Testis (tissue), 2 donors: ENCODE measurements at regions not wholly inside any gene's neighbourhood (a gene's known extent, or its start where the extent isn't known, plus 50 kb on each side); places are given as distances from the start of the nearest gene placed in this dataset.
"Not testable (repeated sequence)": the region's sequence is repeated elsewhere in the genome, so short reads cannot be mapped to it uniquely, and the experiment has no call there.

ENCODE experiments used
- DNase-seq: peaks from one replicate; pipeline ENCODE4 v3.0.0-alpha.2; 2019
- H3K27ac ChIP-seq, 2 donors: fragments of 200-600 bp; sonication (generic); one replicate each; pipeline ENCODE4 v1.5.1; 2019
- H3K27me3 ChIP-seq: fragments of 200-600 bp; sonication (generic); one replicate; pipeline ENCODE4 v1.5.1; 2019
- H3K36me3 ChIP-seq: fragments of 200-600 bp; sonication (generic); one replicate; pipeline ENCODE4 v1.5.1; 2017; ENCODE audit warnings: low read depth; ENCODE audit errors: missing control alignments
- H3K4me1 ChIP-seq: fragments of 200-600 bp; sonication (generic); one replicate; pipeline ENCODE4 v1.5.1; 2019
- H3K4me3 ChIP-seq, 2 donors: fragments of 200-600 bp; sonication (generic); one replicate each; pipeline ENCODE4 v1.5.1; 2017 to 2019
- H3K9me3 ChIP-seq: fragments of 200-600 bp; sonication (generic); one replicate; pipeline ENCODE4 v1.5.1; 2017
- CTCF ChIP-seq, 3 experiments: fragments of 450-650 bp in 2 of 3; fragments of 200-600 bp in 1 of 3; sonication (generic) in 1 of 3; IDR thresholded peaks; one replicate each; pipeline ENCODE4 v1.5.1; 2016 to 2019; ENCODE audit warnings: antibody characterized with exemption in 3 of 3, mild to moderate bottlenecking in 2 of 3, moderate library complexity in 1 of 3
- POLR2A ChIP-seq: fragments of 450-650 bp; IDR thresholded peaks from one replicate; pipeline ENCODE4 v1.6.1; 2017; ENCODE audit warnings: antibody characterized with exemption, mild to moderate bottlenecking, moderate library complexity
- WGBS, 2 donors: methylation state at CpG; one replicate each; pipeline ENCODE4 v1.1.5; 2018; 5-methylcytosine and 5-hydroxymethylcytosine counted together
- intact Hi-C: fragments of 100-400 bp; cut with DNase I; formaldehyde crosslinking; loops from one replicate; pipeline ENCODE4 v1.15.1; 2023; ENCODE audit warnings: low total_unique reads

- H3K9me3 ChIP-seq = no peaks in the 10 kb centered on the region
- no peak overlapping the region for H3K4me3 ChIP-seq
- no peaks in the 10 kb centered on the region for H3K36me3 ChIP-seq
- intact Hi-C loops = no loop called here
- TF ChIP-seq CTCF (IDR thresholded peaks at IDR 0.05) = no peak
- no peak for TF ChIP-seq POLR2A
- H3K27ac ChIP-seq = no peak overlapping the region
- 87 to 93% methylated on average over 2 of the region's 2 CpGs for WGBS, 2 donors
- H3K4me1 ChIP-seq = no peaks in the 10 kb centered on the region
- H3K27me3 ChIP-seq = no peaks in the 10 kb centered on the region
- DNase-seq = no peak
Measured at GRCh38 chr14:81767266-81767995, 233.8 kb upstream of the SEL1L start.

- Histone ChIP-seq H3K36me3 (no peaks in the 10 kb centered on the region), H3K4me3 (no peak overlapping the region), H3K4me1 (no peaks in the 10 kb centered on the region), H3K9me3 (no peaks in the 10 kb centered on the region), H3K27ac (no peak overlapping the region), H3K27me3 (no peaks in the 10 kb centered on the region)
- intact Hi-C loops = no loop called here
- TF ChIP-seq POLR2A (no peak), CTCF (IDR thresholded peaks at IDR 0.05) (no peak)
- no peak for DNase-seq
Measured at GRCh38 chr14:81771651-81772275, 238.1 kb upstream of the SEL1L start.

GRCh38 chr14:81772381-81772780 is 238.7 kb upstream of the SEL1L start:
- Histone ChIP-seq H3K9me3 (no peaks in the 10 kb centered on the region), H3K27me3 (no peaks in the 10 kb centered on the region), H3K36me3 (no peaks in the 10 kb centered on the region), H3K4me1 (no peaks in the 10 kb centered on the region), H3K4me3 (no peak overlapping the region), H3K27ac (no peak overlapping the region)
- WGBS, 2 donors = 89 to 90% methylated on average over 1 of the region's 1 CpG
- TF ChIP-seq CTCF (IDR thresholded peaks at IDR 0.05) (no peak), POLR2A (no peak)
- intact Hi-C loops = no loop called here
- no peak for DNase-seq

- Histone ChIP-seq H3K27ac (no peak overlapping the region), H3K27me3 (no peaks in the 10 kb centered on the region), H3K9me3 (no peaks in the 10 kb centered on the region), H3K36me3 (no peaks in the 10 kb centered on the region), H3K4me3 (no peak overlapping the region), H3K4me1 (no peaks in the 10 kb centered on the region)
- WGBS, 2 donors = 88 to 96% methylated on average over 2 of the region's 2 CpGs
- no peak for DNase-seq
- intact Hi-C loops = no loop called here
- TF ChIP-seq CTCF (IDR thresholded peaks at IDR 0.05) = no peak
Measured at GRCh38 chr14:81776531-81776930, 242.9 kb upstream of the SEL1L start.

- H3K27me3 ChIP-seq, DNase-seq, H3K36me3 ChIP-seq, H3K4me3 ChIP-seq, H3K27ac ChIP-seq, intact Hi-C loops, H3K9me3 ChIP-seq, H3K4me1 ChIP-seq: not testable (repeated sequence)
- 85 to 86% methylated on average over 6 to 7 of the region's 7 CpGs for WGBS, 2 donors
Measured at GRCh38 chr14:81781798-81782197, 248.1 kb upstream of the SEL1L start.
